GM21526 (cell line): ENCODE measurements at regions not wholly inside any gene's neighbourhood (a gene's known extent, or its start where the extent isn't known, plus 50 kb on each side); places are given as distances from the start of the nearest gene placed in this dataset.
"Not testable (repeated sequence)": the region's sequence is repeated elsewhere in the genome, so short reads cannot be mapped to it uniquely, and the experiment has no call there.

ENCODE experiments used
- ATAC-seq: cut with Tn5 transposase; IDR thresholded peaks from one replicate; pipeline ENCODE4 v1.9.1; 2021; ENCODE audit warnings: moderate library complexity; ENCODE audit not compliant: unreplicated experiment, low FRiP score

DNA sequence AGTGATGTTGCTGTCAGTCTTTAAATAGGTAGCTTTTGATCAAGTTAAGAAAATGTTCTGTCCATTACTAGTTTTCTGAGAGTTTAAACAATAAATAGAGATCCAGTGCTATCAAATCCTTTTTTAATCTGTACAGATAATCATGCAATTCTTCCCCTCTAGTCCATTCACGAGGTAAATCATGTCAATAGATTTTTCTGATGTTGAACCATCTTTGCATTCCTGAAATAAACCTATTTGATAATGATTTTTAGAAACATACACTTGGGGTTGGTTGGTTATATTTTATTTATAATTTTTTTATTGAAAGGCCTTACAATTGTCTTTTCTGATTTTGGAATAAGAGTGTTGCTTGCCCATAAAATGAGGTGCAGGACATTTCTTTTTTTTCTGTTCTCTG, 95.0 kb downstream of the FAM53A start:
- no peak for ATAC-seq

DNA sequence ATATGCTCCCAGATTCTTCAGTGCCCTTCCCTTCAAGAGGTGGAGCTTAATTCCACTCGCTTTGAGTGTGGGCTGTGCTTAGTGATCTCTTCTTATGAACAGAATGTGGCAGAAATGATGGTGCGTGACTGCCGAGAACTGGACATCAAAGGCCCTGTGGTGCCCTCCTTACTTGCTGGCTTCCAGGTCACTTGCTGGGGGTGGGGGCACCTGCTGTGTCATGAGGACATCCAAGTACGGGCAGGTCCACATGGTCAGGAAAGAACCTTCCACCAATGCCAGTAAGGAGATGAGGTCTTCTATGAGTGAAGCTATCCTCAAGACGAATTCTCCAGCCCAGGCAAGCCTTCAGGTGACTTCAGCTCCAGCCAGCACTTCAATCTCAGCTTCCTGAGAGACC, 95.8 kb downstream of the FAM53A start:
- ATAC-seq: no peak

DNA sequence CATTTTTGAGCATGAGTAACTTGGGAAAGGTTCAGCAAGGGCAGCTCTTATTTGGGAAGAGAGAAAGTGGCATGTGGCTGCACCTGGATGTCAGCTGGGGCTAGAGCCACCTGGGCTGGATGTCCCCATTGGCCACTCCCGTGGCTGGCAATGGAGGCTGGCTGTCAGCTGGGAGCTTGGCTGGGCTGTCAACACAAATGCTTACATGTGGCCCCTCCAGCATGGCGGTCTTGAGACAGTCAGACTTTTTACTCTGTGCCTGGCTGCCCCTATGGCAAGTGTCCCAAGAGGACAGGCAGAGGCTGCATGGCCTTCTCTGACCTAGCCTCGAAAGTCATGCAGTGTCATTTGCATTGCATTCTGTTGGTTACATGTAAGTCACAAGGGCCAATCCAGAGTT, 99.6 kb downstream of the FAM53A start:
- ATAC-seq: no peak

DNA sequence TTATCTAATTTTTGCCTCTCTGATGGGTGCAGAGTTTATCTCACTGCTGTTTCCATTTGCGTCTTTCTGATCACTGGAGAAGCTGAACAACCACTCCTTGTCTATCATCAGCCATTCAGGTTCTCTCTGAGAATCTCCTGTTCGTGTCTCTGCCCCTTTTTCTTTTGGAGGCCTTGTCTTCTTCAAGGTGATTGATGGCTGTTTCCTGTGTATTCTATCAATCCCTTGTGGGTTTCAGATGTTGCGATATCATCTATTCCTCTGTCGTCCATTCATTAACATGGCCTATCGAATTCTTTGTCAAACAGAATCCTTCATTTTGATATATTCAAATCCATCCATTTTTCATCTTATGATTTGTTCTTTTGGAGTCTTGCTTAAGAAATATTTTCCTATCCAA, 100.3 kb downstream of the FAM53A start:
- no peak for ATAC-seq

DNA sequence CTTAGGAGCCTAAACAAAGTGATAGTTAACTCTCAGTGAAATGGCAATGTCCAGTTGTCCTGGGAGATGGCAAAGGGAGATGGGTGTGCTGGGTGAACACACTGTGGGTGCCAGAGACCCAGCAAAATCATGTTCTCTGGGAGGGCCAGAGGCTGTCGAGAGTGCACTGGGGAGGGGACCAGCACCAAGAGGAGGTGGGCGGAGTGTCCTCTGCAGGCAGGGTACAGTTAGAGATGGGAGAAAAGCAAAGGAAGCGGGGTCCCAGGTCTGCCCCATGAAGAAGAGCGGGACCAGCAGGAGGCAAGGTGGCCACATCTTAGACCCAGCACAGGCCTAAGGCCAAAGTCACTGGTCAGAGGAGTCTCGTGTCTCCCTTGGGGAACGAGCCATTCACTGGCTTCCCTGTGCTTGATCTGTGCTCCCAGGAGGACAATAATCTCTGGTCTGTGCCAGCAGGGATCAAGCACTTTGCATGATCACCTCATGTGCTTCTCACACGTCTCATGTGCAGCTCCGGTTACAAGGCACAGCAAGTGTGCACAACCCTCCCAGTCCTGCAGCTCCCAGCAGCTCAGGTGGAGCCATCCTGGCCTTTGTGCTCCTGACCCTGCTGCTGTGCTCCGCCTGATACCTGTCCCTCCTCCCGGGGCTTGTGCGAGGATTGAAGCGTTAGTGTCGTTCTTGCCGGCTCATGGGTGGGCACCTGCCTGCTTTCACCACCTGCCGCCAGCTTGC, 100.9 kb downstream of the FAM53A start:
- ATAC-seq: no peak

DNA sequence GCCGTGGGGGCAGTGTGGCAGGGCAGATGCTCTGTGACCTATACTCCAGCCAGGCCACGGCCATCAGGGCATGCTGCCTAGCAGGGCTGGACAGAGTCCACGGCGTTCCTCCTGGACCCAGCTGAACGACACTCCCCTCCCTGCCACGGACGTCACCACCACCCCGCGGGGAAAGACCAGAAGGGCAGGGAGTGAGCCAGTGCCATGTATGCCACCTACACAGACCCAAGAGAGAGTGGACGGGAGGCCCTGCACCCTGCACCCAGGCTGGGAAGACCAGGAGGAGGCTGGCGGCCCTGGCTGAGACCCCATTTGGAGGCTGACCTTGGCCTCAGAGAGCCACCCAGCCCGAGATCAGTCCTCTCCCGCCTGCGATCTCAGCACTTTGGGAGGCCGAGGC, 101.9 kb downstream of the FAM53A start:
- ATAC-seq: no peak

DNA sequence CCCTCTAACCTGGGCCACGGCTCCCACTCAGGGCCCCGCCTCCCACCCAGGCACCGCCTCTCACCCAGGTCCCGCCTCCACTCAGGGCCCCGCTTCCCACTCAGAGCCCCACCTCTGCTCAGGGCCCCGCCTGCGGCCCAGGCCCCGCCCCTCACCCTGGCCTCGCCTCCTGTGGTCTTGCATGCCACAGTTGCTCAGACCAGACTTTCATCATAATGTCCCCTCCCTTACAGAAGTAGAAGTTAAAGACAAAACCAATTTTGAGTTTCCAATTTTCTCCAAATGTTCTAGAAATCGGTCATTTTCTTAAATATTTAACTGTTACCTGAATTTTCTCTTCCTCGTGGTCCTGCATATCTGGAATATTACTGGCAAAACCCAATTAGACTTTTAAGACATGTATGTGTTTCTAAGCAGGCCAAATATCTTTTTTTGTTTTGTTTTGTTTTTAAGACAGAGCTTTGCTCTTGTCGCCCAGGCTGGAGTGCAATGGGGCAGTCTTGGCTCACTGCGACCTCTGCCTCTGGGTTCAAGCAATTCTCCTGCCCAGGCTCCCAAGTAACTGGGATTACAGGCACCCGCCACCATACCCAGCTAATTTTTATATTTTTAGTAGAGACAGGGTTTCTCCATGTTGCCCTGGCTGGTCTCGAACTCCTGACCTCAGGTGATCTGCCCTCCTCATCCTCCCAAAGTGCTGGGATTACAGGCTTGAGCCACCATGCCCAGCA, 102.8 kb downstream of the FAM53A start:
- ATAC-seq: peak; percentile 58

DNA sequence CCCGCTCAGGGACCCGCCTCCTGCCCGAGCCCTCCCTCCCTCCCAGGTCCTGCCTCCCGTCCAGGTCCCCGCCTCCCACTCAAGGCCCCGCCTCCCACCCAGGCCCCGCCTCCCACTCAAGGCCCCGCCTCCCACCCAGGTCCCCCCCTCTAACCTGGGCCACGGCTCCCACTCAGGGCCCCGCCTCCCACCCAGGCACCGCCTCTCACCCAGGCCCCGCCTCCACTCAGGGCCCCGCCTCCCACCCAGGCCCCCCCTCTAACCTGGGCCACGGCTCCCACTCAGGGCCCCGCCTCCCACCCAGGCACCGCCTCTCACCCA, 103.5 kb downstream of the FAM53A start:
- ATAC-seq: not testable (repeated sequence)

DNA sequence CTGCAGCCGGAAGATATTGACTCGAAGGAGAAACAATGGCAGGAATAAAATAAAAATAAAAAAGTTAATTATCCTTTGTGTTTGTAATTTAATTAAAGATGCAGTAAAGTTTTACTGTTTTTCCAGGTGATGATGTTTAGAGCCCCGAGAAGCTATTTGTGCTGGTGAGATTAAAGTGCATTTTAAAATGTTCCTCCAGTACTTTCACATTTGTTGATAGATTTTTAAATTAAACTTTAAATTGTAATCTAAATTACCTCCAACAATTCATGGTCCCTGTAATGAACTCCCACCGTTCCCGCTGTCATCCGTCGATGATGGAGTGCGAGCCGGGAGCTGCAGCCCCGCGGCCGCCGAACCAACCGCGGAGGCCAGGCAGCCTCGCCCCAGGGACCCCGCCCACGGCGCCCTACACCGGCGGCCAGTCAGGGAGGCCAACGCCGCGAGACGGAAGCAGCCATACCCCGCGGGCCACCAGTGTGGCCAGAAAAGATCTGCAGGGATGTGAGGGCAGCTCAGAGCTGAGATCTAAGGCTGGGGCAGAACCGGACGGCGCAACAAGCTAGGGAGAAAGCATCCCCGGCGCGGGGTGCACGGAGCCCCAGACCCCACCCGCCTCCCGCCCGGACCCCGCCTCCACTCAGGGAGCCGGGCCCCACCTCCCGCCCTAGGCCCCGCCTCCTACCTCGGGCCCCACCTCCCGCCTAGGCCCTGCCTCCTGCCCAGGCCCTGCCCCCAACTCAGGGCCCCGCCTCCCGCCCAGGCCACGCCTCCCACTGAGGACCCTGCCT, 104.0 kb downstream of the FAM53A start:
- ATAC-seq: no peak

DNA sequence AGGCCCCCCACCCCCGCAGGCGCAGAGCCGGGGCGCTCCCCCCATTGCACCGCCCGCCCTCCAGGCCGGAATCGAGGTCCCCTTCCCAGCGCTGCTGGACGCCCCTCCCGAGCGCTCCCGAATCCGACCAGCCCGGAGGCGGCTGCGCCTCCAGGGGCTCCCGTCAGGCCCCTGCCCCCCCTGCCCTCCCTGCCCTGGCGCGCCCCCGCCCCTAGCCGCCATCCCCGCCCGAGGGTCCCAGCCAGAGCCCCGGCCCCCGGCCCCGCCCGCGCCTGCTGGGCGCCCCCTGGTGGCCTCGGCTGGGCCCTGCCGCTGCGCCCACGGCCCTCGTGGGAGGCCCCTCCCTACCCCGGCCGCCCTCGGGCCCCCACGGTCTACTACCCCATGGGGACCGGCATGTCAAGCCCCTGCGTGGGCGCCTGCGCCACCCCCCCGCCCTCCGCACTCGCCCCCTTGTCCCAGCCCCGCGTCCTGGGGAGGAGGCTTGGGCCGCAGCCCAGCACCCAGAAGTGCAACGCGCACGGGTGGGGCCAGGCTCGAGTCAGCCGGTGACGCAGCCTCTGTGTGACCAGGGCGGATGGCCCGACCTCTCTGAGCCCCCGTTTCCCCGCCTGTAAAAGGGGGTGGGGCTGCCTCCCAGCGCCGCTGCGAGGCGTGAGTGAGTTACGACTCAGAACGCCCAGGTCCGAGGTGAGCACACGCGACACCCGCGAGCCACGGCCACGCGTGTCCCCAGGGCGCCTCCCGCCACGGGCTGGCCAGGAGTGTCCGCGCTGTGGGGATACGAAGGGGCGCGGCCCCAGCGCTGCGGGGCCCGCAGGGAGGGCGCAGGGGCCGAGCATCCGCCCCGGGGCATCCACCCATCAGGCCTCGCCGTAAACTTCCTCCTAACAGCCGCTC, 104.9 kb downstream of the FAM53A start:
- no peak for ATAC-seq

DNA sequence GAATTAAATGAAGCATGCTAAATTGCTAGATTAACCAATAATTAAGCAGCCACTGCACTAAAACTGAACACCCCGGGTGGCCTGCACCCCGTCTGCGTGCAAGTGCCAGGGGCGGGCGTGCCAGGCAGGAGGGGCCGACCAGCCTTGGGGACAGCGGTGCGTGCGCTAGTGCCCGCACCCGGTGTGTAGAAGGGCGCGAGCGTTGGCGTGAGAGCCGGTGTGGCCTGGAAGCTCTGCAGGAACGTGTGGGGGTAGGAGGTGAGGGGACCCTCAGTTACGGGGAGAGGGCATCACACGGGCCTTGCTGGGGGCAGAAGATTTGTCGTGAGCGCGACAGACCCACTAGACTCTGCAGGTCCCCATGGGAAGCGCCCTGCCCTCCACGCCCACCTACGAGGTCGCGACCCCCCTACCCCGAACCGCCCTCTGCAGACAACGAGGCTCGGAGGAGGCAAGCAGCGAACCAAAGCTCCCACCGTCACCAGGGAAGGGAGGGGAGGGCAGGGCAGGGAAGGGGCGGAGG, 105.8 kb downstream of the FAM53A start:
- ATAC-seq: no peak

DNA sequence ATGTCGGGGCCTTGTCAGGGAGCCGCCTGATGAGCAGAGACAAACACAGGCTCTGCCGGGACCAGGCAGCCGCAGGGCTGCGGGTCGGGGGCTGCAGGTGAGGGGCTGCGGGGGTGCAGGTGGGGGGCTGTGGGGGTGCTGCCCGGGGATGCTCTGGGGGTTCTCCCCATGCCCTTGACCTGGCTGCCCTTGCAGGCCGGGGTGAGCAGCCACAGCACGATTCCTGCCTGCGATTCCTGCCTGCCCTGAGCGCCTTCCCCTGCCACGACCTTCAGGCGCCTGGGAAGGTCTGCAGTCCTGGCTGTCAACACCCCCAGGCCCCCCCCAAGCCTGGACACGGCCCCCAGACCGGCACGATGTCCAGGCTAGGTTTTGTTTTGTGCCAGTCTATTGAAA, 106.3 kb downstream of the FAM53A start:
- ATAC-seq: no peak

DNA sequence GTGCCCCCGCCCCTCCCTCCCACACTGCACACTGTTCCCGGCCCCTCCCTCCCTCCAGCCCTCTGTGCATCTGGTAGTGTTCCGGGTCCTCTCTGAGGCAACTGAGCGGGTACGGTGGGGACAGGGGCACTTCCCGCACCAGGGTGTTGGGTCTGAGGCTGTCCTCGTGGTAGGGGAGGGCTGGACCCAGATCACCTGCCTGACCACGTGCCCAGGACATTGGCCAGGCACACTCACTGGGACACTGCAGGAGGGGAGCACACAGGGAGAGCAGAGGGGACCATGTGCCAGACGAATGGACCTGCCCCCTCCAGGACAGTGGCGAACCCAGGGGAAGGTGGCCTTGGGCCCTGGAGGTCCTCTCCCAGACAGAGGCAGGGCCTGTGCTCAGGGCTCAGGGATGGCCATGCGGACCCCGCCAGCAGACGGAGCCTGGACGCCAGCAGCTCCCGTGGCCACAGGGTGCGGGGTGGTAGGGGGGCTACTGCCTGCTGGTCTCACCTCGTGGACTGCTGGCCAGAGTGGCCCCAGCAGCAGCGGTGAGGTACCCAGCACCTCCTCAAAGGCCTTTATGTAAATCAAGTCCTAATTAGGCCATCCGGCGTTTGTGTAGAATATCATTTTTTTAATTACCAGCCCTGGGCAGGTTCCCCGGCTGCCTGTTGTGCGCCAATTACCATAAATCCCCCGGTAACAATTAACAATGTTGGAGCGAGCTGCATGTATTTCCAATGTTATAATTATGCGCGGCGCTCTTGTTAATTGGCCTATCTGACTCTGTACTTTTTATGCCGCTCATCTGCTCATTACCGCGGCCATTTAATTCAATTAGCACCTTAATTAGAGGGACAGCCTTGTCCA, 106.9 kb downstream of the FAM53A start:
- ATAC-seq: no peak

DNA sequence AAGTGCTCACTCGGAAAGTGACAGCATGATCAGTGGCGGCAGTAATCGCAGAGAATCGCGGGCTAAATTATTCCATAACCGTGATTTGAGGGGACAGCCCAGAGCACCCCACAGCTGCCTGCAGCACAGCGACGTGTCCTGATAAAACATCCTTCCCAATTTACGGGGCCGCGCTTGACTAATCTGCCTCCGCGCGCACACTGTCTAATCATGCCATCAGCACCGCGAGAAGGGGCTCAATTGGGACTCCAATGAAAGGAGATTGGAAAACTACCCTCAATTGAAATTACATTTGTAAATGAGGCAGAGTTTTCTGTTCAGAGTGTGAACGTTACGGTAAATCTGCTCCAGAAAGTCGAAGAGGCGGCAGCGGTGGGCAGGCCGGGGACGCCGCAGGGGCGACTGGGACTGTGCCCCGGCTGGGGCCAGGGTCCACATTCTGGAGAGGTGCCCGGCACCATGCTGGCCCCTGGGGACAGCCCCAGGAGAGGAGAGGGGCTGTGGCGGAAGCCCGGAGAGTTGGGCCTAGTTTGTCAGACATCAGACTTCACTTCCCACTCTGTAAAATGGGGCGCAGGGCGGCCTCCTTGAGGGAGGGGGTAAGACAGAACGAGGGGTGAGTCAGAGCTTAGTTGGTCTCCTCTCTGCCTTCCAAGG, 107.7 kb downstream of the FAM53A start:
- no peak for ATAC-seq

DNA sequence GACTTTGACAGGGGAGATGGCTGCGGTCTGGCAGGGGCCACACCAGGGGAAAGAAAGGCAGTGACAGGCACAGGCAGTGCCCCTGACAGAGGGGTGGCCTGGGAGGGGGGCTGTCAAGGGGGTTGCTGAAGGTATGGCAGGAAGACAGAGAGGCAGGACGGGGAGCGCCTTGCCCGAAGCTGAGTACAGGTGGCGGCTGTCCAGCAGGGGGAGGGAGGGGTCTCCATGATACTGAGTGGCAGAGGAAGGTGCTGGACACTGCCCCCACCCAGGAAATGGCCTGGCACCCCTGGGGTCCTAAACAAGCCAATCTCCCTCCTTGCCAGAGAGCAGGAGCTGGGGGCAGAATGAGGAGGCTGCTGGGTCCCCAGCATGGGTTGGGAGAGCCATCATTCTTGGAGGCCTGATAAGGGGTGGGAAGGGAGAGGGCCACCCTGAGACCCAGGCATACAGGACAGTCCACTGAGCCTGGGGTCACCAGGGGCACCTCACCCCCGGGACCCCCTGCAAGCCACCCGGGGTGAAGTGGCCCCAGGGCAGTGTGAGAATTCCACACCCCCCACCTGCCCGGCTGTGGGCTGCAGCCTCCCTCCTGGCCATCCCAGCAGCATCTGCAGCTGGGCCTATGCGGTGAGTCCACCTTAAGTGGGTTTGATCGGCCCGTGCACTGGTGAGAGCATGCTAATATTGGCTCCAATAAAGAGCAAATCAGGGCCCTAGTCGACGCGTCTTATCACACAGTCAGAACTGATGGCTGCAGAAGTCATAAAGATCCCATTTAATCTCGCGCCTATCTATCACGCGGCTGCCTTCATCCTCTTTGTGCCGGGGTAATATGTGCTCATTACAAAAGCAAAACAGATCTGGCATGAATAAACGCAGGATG, 108.5 kb downstream of the FAM53A start:
- ATAC-seq: no peak

DNA sequence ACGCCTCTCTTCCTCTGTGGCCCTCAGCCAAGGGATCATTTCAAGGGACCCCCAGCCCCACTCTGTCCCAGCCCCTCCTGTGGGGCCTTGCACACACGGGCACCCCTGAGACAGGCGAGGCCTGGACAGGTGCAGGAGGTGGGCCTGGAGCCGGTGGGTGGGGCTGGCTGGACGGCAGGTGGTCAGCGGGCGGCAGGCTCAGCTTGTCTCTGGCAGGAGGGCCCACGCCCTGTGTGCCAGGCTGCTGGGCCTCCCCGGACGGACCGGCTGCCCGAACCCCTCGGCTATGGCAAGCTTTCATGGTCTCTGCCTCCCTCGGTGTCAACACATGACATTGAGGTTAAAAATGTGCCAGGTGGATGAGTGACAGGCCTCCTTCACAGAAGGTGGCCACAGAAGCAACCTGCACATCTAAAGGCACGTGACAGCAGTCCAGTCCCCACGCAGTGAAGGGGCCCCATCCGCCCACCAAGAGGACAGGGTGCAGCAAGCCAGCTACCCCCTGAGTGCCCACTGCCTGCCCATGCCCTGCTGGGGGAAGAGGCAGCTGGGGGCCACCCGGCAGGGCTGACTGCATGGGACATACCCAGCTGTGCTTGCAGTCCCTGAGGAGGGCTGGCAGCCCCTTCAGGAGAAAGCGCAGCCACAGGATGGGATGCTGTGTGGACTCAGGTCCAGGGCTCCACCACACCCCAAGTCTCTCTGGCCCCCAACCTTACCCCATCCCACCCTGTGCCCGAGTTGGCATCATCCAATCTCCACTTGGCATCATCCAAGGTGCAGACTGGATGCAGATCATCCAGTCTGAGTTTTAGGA, 109.3 kb downstream of the FAM53A start:
- no peak for ATAC-seq

DNA sequence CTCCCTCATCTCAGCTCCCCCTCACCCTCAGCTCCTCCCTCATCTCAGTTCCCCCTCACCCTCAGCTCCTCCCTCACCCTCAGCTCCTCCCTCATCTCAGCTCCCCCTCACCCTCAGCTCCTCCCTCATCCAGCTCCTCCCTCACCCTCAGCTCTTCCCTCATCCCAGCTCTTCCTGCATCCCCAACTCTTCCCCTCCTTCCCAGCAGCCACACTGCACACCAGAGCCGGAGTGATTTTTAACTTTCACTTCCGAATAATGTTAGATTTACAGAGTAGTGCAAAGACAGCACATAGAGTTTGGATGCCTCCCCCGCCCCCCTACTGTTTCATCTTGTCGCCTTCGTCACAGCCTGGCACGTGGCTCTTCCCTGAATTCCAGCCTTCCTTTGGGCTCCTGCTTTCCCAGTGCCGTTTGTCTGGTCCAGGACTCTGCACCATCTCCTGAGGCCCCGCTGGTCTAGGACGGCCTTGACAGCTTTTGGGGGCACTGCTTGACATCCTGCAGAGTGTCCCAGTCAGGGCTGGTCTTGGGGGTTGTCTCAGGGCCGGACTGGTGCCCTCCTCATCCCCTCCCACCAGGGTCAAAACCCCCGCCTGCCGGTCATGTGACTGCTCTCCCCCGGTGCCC, 110.2 kb downstream of the FAM53A start:
- no peak for ATAC-seq
